ENCODE measurements at regions not wholly inside any gene's neighbourhood (a gene's known extent, or its start where the extent isn't known, plus 50 kb on each side); places are given as distances from the start of the nearest gene placed in this dataset.

DNA sequence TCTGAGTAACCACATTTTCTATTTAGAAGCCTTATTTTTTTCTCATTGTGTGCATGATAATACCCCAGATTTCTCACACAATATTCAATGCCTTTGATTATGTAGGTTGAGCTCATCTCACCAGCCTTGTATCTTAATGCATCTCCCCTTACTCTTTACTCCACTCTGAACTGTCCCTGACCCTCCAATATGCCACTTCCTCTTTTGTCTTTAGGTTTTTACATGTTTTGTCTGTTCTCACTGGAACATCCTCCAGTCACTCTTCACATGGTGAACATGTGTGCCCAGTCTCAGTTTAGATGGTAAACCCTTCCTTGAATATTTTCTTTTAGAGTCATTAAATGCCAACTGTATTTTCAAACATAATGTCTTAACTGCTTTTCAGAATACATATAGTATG lies 392.9 kb upstream of the IMPG1 start:
- TF ChIP-seq, protein P1, sequence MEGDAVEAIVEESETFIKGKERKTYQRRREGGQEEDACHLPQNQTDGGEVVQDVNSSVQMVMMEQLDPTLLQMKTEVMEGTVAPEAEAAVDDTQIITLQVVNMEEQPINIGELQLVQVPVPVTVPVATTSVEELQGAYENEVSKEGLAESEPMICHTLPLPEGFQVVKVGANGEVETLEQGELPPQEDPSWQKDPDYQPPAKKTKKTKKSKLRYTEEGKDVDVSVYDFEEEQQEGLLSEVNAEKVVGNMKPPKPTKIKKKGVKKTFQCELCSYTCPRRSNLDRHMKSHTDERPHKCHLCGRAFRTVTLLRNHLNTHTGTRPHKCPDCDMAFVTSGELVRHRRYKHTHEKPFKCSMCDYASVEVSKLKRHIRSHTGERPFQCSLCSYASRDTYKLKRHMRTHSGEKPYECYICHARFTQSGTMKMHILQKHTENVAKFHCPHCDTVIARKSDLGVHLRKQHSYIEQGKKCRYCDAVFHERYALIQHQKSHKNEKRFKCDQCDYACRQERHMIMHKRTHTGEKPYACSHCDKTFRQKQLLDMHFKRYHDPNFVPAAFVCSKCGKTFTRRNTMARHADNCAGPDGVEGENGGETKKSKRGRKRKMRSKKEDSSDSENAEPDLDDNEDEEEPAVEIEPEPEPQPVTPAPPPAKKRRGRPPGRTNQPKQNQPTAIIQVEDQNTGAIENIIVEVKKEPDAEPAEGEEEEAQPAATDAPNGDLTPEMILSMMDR (IDR thresholded peaks at IDR 0.05) = no peak
- no peak for TF ChIP-seq POLR2A (IDR thresholded peaks at IDR 0.05)
